Activated CD4-positive, CD25-positive, alpha-beta regulatory T cell treated with anti-CD3 and anti-CD28 coated beads, Interleukin-2, amount 50 U/mL, for 24 hours (primary cell): ENCODE measurements at regions not wholly inside any gene's neighbourhood (a gene's known extent, or its start where the extent isn't known, plus 50 kb on each side); places are given as distances from the start of the nearest gene placed in this dataset.

Experiments used
- ATAC-seq, 2 donors: fragments of 150-1000 bp; cut with Tn5 transposase; one replicate each; pipeline ENCODE4 v1.10.0; 2021; ENCODE audit warnings: mild to moderate bottlenecking in 1 of 2, moderate library complexity in 1 of 2

GRCh38 chrX:131779741-131780140 lies 235.9 kb downstream of the OR13H1 start:
- ATAC-seq, result no peak

GRCh38 chrX:131782646-131783045 lies 238.8 kb downstream of the OR13H1 start:
- ATAC-seq, result no peak

GRCh38 chrX:131783555-131784308 lies 239.4 kb upstream of the STK26 start:
- no peak for ATAC-seq

- ATAC-seq, result no peak
These were observed 233.4 kb upstream of the STK26 start for GRCh38 chrX:131789664-131790063.

GRCh38 chrX:131791608-131792355 lies 231.3 kb upstream of the STK26 start:
- no peak for ATAC-seq

GRCh38 chrX:131792356-131792749 lies 230.7 kb upstream of the STK26 start:
- no peak for ATAC-seq

- ATAC-seq, result no peak
These were observed 230.2 kb upstream of the STK26 start for GRCh38 chrX:131792789-131793462.

- no peak for ATAC-seq
These were observed 227.5 kb upstream of the STK26 start for GRCh38 chrX:131795442-131796229.

- no peak for ATAC-seq
These were observed 222.0 kb upstream of the STK26 start for GRCh38 chrX:131801066-131801465.

GRCh38 chrX:131801911-131802310 lies 221.2 kb upstream of the STK26 start:
- ATAC-seq, result no peak

- ATAC-seq, result no peak
These were observed 220.1 kb upstream of the STK26 start for GRCh38 chrX:131802836-131803626.

GRCh38 chrX:131812847-131813825 lies 210.0 kb upstream of the STK26 start:
- peak; percentile 83 to 85 for ATAC-seq

GRCh38 chrX:131816551-131817136 lies 206.5 kb upstream of the STK26 start:
- ATAC-seq, result peak; percentile 25 to 37

- no peak for ATAC-seq
These were observed 204.7 kb upstream of the STK26 start for GRCh38 chrX:131818297-131818936.

GRCh38 chrX:131821945-131822622 lies 201.0 kb upstream of the STK26 start:
- ATAC-seq, result no peak

- no peak for ATAC-seq
These were observed 196.5 kb upstream of the STK26 start for GRCh38 chrX:131826572-131826971.

- no peak for ATAC-seq
These were observed 195.2 kb upstream of the STK26 start for GRCh38 chrX:131827935-131828334.

GRCh38 chrX:131828482-131828881 lies 194.6 kb upstream of the STK26 start:
- no peak for ATAC-seq
